HG03354 (cell line): ENCODE measurements at regions not wholly inside any gene's neighbourhood (a gene's known extent, or its start where the extent isn't known, plus 50 kb on each side); places are given as distances from the start of the nearest gene placed in this dataset.
"Not testable (repeated sequence)": the region's sequence is repeated elsewhere in the genome, so short reads cannot be mapped to it uniquely, and the experiment has no call there.

Source experiments
- ATAC-seq: cut with Tn5 transposase; IDR thresholded peaks from one replicate; pipeline ENCODE4 v1.9.1; 2021; ENCODE audit warnings: mild to moderate bottlenecking; ENCODE audit not compliant: unreplicated experiment, poor library complexity, severe bottlenecking

DNA sequence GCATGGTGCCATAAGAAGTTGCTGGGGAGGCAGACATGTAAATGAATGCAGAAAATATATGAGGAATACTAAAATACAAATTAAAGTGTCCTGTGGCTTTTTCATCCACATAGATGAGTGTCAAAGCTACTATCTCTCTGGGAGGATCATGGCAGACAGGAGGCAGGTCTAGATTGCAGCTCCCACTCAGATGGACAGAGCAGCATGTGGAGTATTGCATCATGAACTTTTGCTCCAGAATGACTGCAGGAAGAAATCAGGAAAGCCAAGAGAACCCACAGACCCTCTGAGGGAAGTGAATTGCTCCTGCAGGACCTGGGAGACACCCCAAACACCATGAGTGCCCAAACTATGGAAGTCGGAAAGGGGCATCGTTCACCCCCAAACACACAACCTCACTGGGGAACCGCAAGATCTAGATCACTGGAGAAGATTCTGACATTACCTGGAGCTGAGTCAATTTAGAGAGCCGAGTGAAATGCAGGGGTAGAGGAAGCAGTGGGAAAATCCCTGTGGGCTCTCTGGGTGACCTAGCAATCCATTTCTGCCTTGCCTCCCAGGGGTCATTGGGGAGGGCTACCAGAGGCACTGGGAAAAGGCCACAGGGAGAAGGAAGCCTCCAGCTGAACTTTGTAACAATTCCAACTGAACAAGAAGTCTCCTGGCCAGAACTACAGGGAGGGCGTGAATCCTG is 61.0 kb upstream of the PRSS3 start:
- not testable (repeated sequence) for ATAC-seq

DNA sequence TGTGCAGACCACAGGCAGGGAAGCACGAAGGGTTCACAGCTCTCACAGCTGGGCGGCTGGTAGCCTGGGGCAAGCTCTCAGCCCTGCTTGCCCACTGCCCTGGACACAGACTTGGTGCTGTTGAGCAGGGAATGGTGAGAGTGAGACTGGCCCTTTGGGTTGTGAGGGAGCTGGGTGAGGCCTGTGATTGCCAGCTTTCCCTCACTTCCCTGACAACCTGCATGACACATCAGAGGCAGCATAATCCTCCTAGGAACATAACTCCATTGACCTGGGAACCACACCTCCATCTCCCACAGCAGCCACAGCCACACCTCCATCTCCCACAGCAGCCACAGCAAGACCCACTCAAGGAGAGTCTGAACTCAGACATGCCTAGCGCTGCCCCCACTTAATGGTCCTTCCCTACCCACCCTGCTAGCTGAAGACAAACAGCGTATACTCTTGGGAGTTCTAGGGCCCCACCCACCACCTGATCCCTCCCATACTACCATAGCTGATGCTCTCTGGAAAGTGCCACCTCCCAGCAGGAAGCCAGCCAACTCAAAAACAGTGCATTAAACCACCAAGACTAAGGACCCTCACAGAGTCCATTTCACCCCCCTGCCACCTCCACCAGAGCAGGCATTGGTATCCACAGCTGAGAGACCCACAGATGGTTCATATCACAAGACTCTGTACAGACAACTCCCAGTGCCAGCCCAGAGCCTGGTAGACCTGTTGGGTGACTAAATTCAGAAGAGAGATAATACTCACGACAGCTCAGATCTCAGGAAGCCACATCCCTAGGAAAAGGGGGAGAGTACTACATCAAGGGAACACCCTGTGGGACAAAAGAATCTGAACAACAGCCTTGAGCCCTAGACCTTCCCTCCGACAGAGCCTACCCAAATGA is 60.2 kb upstream of the PRSS3 start:
- not testable (repeated sequence) for ATAC-seq

GRCh38 chr9:33737811-33738606 is 57.4 kb upstream of the PRSS3 start:
- peak; percentile 61 for ATAC-seq

DNA sequence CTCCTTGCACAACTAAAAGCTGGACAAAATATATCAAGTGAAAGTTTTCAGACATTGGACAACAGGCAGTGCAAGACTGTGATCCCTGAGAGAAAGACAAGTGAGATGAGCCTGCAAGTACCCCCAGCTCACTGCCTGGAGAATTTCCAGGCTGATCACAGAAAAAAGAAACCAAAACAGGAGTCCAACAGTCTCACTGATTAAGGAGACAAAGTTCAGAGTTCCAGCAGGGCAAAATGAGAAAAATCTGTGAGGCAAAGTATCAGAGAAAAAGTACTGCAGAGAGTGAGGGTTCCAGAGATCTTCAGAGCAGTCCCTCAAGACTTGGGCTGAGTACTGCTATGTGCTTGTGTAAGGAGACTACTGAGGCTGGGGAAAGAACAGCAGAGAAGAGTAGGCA is 56.0 kb upstream of the PRSS3 start:
- no peak for ATAC-seq

DNA sequence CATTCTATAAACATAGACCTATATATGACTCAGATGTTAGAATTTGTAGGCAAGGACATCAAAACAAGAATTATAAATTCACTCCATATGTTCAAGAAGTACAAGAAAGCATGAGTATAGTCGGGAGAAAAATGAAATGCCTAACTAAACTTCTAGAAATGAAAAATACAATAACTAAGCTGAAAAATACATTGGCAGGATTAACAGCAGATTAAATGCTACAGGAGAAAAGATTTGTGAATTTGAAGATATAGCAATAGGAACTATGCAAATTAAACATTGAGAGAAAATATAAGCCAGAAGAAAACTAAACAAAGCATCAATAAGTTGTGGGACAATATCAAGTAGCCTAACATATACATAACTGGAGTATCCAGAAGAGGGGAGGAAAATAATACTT is 55.3 kb upstream of the PRSS3 start:
- no peak for ATAC-seq

GRCh38 chr9:33740958-33741357 is 54.4 kb upstream of the PRSS3 start:
- not testable (repeated sequence) for ATAC-seq

DNA sequence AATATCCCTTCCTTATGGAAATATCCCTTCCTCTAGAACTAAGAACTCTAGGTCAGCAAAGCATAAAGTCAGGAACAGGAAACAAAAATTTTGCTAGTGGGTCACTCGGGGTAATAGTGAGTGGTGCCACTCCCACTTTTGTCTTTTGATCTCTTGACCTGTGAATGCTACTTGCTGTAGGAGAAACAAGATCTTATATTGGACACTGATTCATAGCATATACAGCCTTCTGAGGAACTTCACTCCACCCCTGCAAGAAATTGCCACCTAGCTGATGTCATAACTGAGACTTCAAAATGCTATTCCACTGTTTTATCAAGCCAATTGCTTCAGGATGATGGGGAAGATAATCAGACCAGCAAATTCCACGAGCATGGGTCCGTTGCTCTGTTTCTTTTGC is 53.3 kb upstream of the PRSS3 start:
- ATAC-seq = no peak

GRCh38 chr9:33742519-33742918 is 52.8 kb upstream of the PRSS3 start:
- ATAC-seq = no peak
